LNCaP clone FGC (cell line): ENCODE measurements at regions not wholly inside any gene's neighbourhood (a gene's known extent, or its start where the extent isn't known, plus 50 kb on each side); places are given as distances from the start of the nearest gene placed in this dataset.
"Not testable (repeated sequence)": the region's sequence is repeated elsewhere in the genome, so short reads cannot be mapped to it uniquely, and the experiment has no call there.

ENCODE experiments used
- DNase-seq: peaks from one replicate; pipeline ENCODE4 v3.0.0-alpha.2; 2011; ENCODE audit warnings: low read depth
- H3K4me3 ChIP-seq: 2 replicates; pipeline ENCODE4 v1.5.1; 2011; ENCODE audit warnings: mild to moderate bottlenecking, low read depth, low read length, control low read depth
- TF ChIP-seq, protein P1 (sequence below): IDR thresholded peaks from 2 replicates; pipeline ENCODE4 v1.5.1; 2012; ENCODE audit warnings: mild to moderate bottlenecking; ENCODE audit not compliant: control insufficient read depth, insufficient read depth; ENCODE audit errors: extremely low read depth

DNA sequence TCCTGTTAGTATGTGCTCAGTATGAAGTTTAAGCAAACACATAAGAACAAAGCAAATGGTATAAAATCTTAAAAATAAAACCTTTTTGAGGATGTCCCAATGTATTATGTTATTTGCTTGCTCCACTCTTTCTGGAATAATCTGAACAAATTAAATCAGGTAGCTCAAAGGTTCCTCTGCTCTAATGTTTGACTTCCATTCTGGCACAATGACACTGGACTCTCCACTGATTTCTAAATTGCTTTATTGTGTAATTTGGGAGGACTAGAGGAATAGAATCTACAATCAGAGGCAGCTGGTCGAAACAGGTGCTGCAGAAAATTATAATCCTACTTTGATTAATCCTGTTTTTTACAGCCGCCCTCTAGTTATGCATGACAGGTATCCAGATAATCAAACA, 523.7 kb upstream of the FOXG1 start:
- TF ChIP-seq, protein P1, sequence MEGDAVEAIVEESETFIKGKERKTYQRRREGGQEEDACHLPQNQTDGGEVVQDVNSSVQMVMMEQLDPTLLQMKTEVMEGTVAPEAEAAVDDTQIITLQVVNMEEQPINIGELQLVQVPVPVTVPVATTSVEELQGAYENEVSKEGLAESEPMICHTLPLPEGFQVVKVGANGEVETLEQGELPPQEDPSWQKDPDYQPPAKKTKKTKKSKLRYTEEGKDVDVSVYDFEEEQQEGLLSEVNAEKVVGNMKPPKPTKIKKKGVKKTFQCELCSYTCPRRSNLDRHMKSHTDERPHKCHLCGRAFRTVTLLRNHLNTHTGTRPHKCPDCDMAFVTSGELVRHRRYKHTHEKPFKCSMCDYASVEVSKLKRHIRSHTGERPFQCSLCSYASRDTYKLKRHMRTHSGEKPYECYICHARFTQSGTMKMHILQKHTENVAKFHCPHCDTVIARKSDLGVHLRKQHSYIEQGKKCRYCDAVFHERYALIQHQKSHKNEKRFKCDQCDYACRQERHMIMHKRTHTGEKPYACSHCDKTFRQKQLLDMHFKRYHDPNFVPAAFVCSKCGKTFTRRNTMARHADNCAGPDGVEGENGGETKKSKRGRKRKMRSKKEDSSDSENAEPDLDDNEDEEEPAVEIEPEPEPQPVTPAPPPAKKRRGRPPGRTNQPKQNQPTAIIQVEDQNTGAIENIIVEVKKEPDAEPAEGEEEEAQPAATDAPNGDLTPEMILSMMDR: no peak
- no peak for DNase-seq

DNA sequence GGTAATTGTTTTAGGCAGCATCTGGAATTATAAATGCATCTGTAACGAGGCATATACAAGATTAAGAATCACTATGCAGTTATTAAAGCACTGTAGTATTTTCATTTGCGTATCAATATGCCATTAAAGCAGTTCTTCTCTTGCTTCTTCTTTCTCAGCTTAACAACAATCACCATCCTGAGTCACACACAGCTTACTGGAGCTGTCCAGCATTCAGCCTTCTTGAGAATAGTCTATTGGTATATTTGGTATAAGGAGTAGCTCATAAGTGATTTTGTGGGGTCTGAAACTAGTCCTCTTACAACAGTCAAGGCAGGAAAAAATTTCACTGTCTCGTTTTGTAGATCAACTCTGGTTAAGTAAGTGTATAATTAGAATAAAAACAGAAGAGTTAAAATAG, 523.0 kb upstream of the FOXG1 start:
- TF ChIP-seq, protein P1: no peak
- no peak overlapping the region for H3K4me3 ChIP-seq
- no peak for DNase-seq

More for the DNA sequence above, 523.7 kb upstream of the FOXG1 start:
- no peak overlapping the region for H3K4me3 ChIP-seq

DNA sequence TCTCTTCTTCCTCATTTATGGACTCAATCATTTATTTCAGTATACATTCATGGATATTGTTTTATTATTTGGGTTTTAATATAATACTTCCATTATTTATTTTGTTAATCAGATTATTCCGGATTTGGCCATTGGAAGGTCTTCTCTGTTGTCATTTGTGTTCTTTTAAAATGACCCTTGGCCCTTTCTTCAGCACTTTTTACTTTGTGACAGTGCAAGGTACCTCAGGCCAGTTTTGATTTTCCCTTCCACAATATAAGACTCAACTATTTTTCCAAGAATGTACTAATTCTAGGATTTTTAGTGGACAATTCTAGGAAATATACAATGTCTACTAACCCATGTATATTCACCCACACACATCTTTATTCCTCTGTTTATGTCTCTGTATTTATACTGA, 521.4 kb upstream of the FOXG1 start:
- no peak overlapping the region for H3K4me3 ChIP-seq
- TF ChIP-seq, protein P1: no peak
- no peak for DNase-seq

DNA sequence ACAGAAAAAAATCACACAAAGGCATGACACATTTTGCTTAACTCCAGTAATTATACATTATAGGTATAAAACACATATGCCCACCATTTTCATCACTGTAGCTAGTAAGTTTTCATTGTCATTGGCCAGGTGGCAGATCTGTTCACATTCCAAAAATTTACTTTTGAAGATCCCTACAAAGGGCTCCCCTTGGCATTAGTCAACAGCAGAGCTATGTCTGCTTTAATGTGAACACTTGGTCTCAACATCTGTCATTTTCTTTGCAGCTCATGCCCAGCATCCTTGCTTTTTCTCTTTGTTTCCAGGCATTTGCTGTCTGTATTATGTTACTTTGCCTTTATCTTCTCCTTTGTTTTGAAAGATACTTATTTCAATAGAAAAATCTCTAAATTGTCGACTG, 519.1 kb upstream of the FOXG1 start:
- no peak overlapping the region for H3K4me3 ChIP-seq
- TF ChIP-seq, protein P1: no peak
- DNase-seq: no peak

DNA sequence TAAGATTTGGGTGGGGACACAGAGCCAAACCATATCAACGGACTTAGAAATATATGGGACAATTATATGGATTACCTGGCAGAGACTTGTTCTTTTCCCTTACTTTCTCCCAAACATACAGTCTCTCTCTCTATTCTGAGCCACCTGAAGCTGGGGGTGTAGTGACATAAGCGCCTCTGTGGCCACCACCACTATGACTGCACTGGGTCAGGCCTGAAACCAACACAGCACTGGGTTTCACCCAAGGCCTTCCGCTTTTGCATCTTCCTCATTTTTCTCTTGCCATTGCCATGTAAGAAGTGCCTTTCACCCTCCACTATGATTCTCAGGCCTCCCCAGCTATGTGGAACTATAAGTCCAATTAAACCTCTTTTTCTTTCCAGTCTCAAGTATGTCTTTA, 514.5 kb upstream of the FOXG1 start:
- DNase-seq, H3K4me3 ChIP-seq: not testable (repeated sequence)

DNA sequence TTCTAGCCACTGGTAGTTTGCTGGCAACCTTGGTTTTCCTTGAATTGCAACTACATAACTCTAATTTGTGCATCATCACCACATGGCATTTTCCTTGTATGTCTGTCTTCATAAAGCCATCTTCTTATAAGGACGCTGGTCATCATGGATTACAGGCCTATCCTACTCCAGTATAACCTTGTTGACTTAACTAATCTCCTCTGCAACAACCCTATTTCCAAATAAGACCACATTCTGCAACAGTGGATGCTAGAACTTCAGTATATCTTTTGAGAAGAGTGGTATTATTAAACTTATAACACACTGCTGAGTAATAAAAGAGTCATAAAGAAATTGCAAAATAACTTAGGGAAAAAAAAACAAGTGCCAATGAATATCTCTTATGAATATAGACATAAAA, 511.8 kb upstream of the FOXG1 start:
- DNase-seq: no peak
- TF ChIP-seq, protein P1: no peak
- no peak overlapping the region for H3K4me3 ChIP-seq

DNA sequence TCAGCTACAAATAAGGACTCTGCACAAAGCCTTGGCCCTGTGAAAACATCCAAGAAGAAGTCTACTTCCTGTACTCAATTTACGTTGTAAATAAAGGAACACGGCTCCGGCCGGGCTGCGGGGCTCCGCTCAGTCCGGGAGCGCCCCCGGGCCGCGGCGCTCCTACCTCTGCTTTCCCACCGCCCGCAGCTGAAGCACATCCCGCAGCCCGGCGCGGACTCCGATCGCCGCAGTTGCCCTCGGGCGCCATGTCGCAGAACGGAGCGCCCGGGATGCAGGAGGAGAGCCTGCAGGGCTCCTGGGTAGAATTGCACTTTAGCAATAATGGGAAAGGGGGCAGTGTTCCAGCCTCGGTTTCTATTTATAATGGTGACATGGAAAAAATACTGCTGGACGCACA, 502.3 kb upstream of the FOXG1 start:
- no peak for DNase-seq
- no peak overlapping the region for H3K4me3 ChIP-seq
- TF ChIP-seq, protein P1: no peak
